ENCODE measurements at regions not wholly inside any gene's neighbourhood (a gene's known extent, or its start where the extent isn't known, plus 50 kb on each side); places are given as distances from the start of the nearest gene placed in this dataset.

- CTCF ChIA-PET, result no interaction called here
- no peaks in the 10 kb centered on the region for H4K20me1 ChIP-seq (replicated peaks; ENCODE audit: control insufficient read depth, extremely low read depth, insufficient read depth, low read length)
- no peaks in the 10 kb centered on the region for H3K27me3 ChIP-seq (ENCODE audit: control insufficient read depth in 2 of 2, insufficient read depth in 2 of 2, low read length in 2 of 2)
- no peaks in the 10 kb centered on the region for H3K4me1 ChIP-seq (ENCODE audit: control insufficient read depth, extremely low read depth, insufficient read depth, low read length)
- FAIRE-seq, result no peak
- no peak for DNase-seq (ENCODE audit: low read depth, low spot score)
- no peak overlapping the region for H3K4me2 ChIP-seq (ENCODE audit: insufficient read depth, low read length)
- no peak overlapping the region for H3K27ac ChIP-seq (ENCODE audit: insufficient read depth, low read depth, low read length)
- no peaks in the 10 kb centered on the region for H3K79me2 ChIP-seq (ENCODE audit: control insufficient read depth, insufficient read depth, low read length)
- H3K9me1 ChIP-seq (replicated peaks; ENCODE audit: control insufficient read depth, extremely low read depth, insufficient read depth, low read length), result no peaks in the 10 kb centered on the region
- H3K4me3 ChIP-seq (replicated peaks in 1 of 3; ENCODE audit: insufficient read depth in 1 of 3, low read depth in 1 of 3, low read length in 3 of 3), result no peak overlapping the region
- no peaks in the 10 kb centered on the region for H3K9me3 ChIP-seq (replicated peaks; ENCODE audit: control insufficient read depth, insufficient read depth, low read length)
- no peaks in the 10 kb centered on the region for H3K36me3 ChIP-seq (ENCODE audit: control insufficient read depth in 2 of 2, extremely low read depth in 1 of 2, insufficient read depth in 2 of 2, low read length in 2 of 2)
- POLR2A ChIA-PET, result no interaction called here
- no peak overlapping the region for H3K9ac ChIP-seq (replicated peaks; ENCODE audit: extremely low read depth, insufficient read depth, low read length)
- no TSS peak for BruUV-seq (replicated peaks)
- H2AFZ ChIP-seq (ENCODE audit: low read depth, low read length), result no peak overlapping the region
- dilution Hi-C loops (cut with MboI; ENCODE audit: extremely low pct_ligation_motif_present, low sequenced_read_pairs) (no loop called here), intact Hi-C loops (cut with micrococcal nuclease) (no loop called here)
- TF ChIP-seq FOS (IDR thresholded peaks at IDR 0.05; ENCODE audit: borderline replicate concordance, insufficient read depth, low read length) (no peak), MYC (IDR thresholded peaks at IDR 0.05; ENCODE audit: low read depth, low read length) (no peak), MAX (IDR thresholded peaks at IDR 0.05; ENCODE audit: insufficient read depth, insufficient read length) (no peak), POLR2AphosphoS5 (IDR thresholded peaks at IDR 0.05; ENCODE audit: insufficient read depth, low read depth, low read length) (no peak), GATA2 (IDR thresholded peaks at IDR 0.05; ENCODE audit: insufficient read depth, insufficient read length, low read depth, low read length) (no peak), CTCF (IDR thresholded peaks at IDR 0.05; ENCODE audit: extremely low read depth in 1 of 2, insufficient read depth in 1 of 2, low read depth in 1 of 2, low read length in 2 of 2) (no peak), JUN (IDR thresholded peaks at IDR 0.05; ENCODE audit: borderline replicate concordance, insufficient read depth, insufficient read length, low read depth) (no peak), POLR2A (IDR thresholded peaks at IDR 0.05; ENCODE audit: low read depth, low read length) (no peak), EZH2 (IDR thresholded peaks at IDR 0.05; ENCODE audit: borderline replicate concordance, low read depth, low read length, severe bottlenecking) (no peak)
These were observed 441.2 kb downstream of the IRX1 start for GRCh38 chr5:4036861-4037260.
